ENCODE measurements at regions not wholly inside any gene's neighbourhood (a gene's known extent, or its start where the extent isn't known, plus 50 kb on each side); places are given as distances from the start of the nearest gene placed in this dataset.

GRCh38 chr9:82923912-82924605 lies 138.9 kb downstream of the RASEF start:
- intact Hi-C loops (cut with micrococcal nuclease) = no loop called here
- no peak for DNase-seq
- H3K9me3 Mint-ChIP-seq = no peaks in the 10 kb centered on the region
- CTCF ChIA-PET = interaction anchor here (1.1 kb wide), 1 partner anchor 11 kb away, joined by 5 read pairs; no protein-coding TSS in a partner anchor
- H3K4me3 Mint-ChIP-seq = no peak overlapping the region
- no peaks in the 10 kb centered on the region for H3K4me1 Mint-ChIP-seq (ENCODE audit: low read depth)
- H3K27me3 Mint-ChIP-seq (ENCODE audit: low read depth) = no peaks in the 10 kb centered on the region
- no peak overlapping the region for H3K27ac Mint-ChIP-seq
- no peaks in the 10 kb centered on the region for H3K36me3 Mint-ChIP-seq (ENCODE audit: low read depth)
